ENCODE measurements at regions not wholly inside any gene's neighbourhood (a gene's known extent, or its start where the extent isn't known, plus 50 kb on each side); places are given as distances from the start of the nearest gene placed in this dataset.

GRCh38 chr16:86864586-86864985 lies 286.2 kb downstream of the FOXL1 start:
- Histone ChIP-seq H3K36me3 (no peaks in the 10 kb centered on the region), H3K4me1 (peaks cover 0 to 15% (median 12%) of the 10 kb centered on the region in 4 donors), H3K4me3 (no peak overlapping the region), H3K27me3 (no peaks in the 10 kb centered on the region), H3K27ac (no peak overlapping the region), H3K9me3 (no peaks in the 10 kb centered on the region)
- TF ChIP-seq CTCF (IDR thresholded peaks at IDR 0.05) = no peak
- intact Hi-C loops (cut with DNase I; ENCODE audit: low total_unique reads) = no loop called here
- no peak for DNase-seq

- Histone ChIP-seq H3K4me3 (no peak overlapping the region), H3K4me1 (peaks cover 0 to 15% (median 12%) of the 10 kb centered on the region in 4 donors), H3K27me3 (no peaks in the 10 kb centered on the region), H3K36me3 (no peaks in the 10 kb centered on the region), H3K27ac (peak overlapping the region; percentile 34 to 48), H3K9me3 (no peaks in the 10 kb centered on the region)
- DNase-seq = peak; percentile 62 to 87
- peak; percentile 21 to 40 for TF ChIP-seq CTCF (IDR thresholded peaks at IDR 0.05)
- intact Hi-C loops (cut with DNase I; ENCODE audit: low total_unique reads) = no loop called here
These were observed 287.7 kb downstream of the FOXL1 start for GRCh38 chr16:86865851-86866662.

DNA sequence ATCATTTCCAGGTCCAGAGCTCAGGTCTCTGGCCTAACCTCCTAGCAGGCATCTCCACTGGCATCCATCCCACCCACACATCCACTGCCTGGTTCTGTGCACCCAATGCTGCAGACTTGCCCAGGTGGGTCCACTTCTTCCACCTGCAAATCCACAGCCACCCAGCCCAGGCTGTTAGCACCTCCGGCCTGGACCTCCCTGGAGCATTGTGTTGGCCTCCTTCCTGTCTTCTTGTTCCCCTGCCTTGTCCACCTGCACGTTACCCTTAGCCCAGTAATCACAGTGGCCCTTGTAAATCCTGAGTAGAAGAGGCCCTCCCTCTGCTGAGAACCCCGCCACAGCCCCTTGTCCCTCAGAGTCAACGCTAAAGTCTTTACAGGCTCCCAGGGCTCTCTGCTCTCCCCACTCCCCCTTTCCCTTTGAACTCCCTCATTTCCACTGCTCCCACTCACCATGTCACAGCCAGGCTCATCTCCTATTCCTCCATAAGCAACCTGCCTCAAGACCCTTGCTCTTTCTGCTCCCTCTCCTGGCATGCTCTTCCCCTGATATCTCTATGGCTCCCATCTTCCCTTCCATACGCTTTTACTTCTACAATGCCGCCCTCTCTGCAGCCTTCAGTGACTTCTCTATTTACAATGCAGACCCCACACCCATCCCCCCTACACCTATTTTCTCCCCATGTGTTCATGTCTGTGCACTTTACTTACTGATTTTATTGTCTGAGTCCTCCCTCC lies 288.8 kb downstream of the FOXL1 start:
- H3K4me3 ChIP-seq = no peak overlapping the region
- peaks cover 0 to 15% (median 12%) of the 10 kb centered on the region in 4 donors for H3K4me1 ChIP-seq
- H3K27me3 ChIP-seq = no peaks in the 10 kb centered on the region
- TF ChIP-seq CTCF (IDR thresholded peaks at IDR 0.05) = no peak
- H3K9me3 ChIP-seq = no peaks in the 10 kb centered on the region
- no peak for DNase-seq
- H3K27ac ChIP-seq = no peak overlapping the region
- intact Hi-C loops (cut with DNase I; ENCODE audit: low total_unique reads) = no loop called here
- H3K36me3 ChIP-seq = no peaks in the 10 kb centered on the region

- Histone ChIP-seq H3K4me3 (no peak overlapping the region), H3K27ac (no peak overlapping the region), H3K36me3 (no peaks in the 10 kb centered on the region), H3K27me3 (no peaks in the 10 kb centered on the region), H3K4me1 (peaks cover 0 to 15% (median 12%) of the 10 kb centered on the region in 4 donors), H3K9me3 (no peaks in the 10 kb centered on the region)
- no peak for TF ChIP-seq CTCF (IDR thresholded peaks at IDR 0.05)
- DNase-seq = no peak
- intact Hi-C loops (cut with DNase I; ENCODE audit: low total_unique reads) = no loop called here
These were observed 289.7 kb downstream of the FOXL1 start for GRCh38 chr16:86868070-86868469.

GRCh38 chr16:86868786-86869185 lies 290.4 kb downstream of the FOXL1 start:
- no peak for DNase-seq
- intact Hi-C loops (cut with DNase I; ENCODE audit: low total_unique reads) = no loop called here
- peaks cover 0 to 15% (median 12%) of the 10 kb centered on the region in 4 donors for H3K4me1 ChIP-seq
- no peaks in the 10 kb centered on the region for H3K9me3 ChIP-seq
- no peaks in the 10 kb centered on the region for H3K36me3 ChIP-seq
- no peak overlapping the region for H3K27ac ChIP-seq
- no peak overlapping the region for H3K4me3 ChIP-seq
- TF ChIP-seq CTCF (IDR thresholded peaks at IDR 0.05) = no peak
- no peaks in the 10 kb centered on the region for H3K27me3 ChIP-seq
